SK-N-SH (cell line): ENCODE measurements at regions not wholly inside any gene's neighbourhood (a gene's known extent, or its start where the extent isn't known, plus 50 kb on each side); places are given as distances from the start of the nearest gene placed in this dataset.

Source experiments
- CTCF ChIA-PET: fragments of 300-600, 350-600 bp; formaldehyde crosslinking; extraction: SDS; loops from one replicate; lab custom pipeline; 2021; lab: Yijun Ruan, JAX
- POLR2A ChIA-PET: fragments of 350-600 bp; sonication (Branson Sonifier 250); formaldehyde crosslinking; extraction: SDS; loops from one replicate; lab custom pipeline; 2020; ENCODE audit warnings: antibody characterized with exemption, inconsistent platforms; lab: Yijun Ruan, JAX
- DNase-seq: peaks from one replicate; pipeline ENCODE4 v3.0.0; 2012
- H2AFZ ChIP-seq: fragments of 200-600 bp; sonication (generic); 2 replicates; pipeline ENCODE4 v1.8.1; 2016; ENCODE audit warnings: antibody characterized with exemption, mild to moderate bottlenecking, low read depth
- H3F3A ChIP-seq: fragments of 200-600 bp; sonication (generic); replicated peaks from 2 replicates; pipeline ENCODE3; 2016; ENCODE audit warnings: antibody characterized with exemption, mild to moderate bottlenecking; ENCODE audit not compliant: insufficient read depth
- H3K27ac ChIP-seq, 2 experiments: fragments of 200-500 bp in 1 of 2; fragments of 200-600 bp in 1 of 2; sonication (Bioruptor generic) in 1 of 2; sonication (generic), shearing (Covaris generic) in 1 of 2; 2 replicates each; pipeline versions ENCODE4 v1.5.1 to v1.6.1; 2014 to 2016; ENCODE audit warnings: low read depth in 2 of 2, inconsistent platforms in 1 of 2, low read length in 1 of 2, mild to moderate bottlenecking in 1 of 2, mixed read lengths in 1 of 2
- H3K27me3 ChIP-seq: fragments of 200-600 bp; sonication (generic), shearing (Covaris generic); 2 replicates; pipeline ENCODE4 v1.6.1; 2016; ENCODE audit warnings: mixed run types; ENCODE audit not compliant: insufficient read depth
- H3K36me3 ChIP-seq, 2 experiments: fragments of 200-500 bp in 1 of 2; fragments of 200-600 bp in 1 of 2; sonication (Bioruptor generic) in 1 of 2; sonication (generic) in 1 of 2; replicated peaks in 1 of 2; 2 replicates each; pipeline versions ENCODE3 to v1.5.1; 2014 to 2016; ENCODE audit warnings: low read length in 1 of 2, mild to moderate bottlenecking in 1 of 2; ENCODE audit not compliant: insufficient read depth in 2 of 2, control insufficient read depth in 1 of 2
- H3K4me1 ChIP-seq, 2 experiments: fragments of 200-500 bp in 1 of 2; fragments of 200-600 bp in 1 of 2; sonication (Bioruptor generic) in 1 of 2; sonication (generic), shearing (Covaris generic) in 1 of 2; 2 replicates each; pipeline versions ENCODE4 v1.5.1 to v1.6.1; 2014 to 2016; ENCODE audit warnings: low read depth in 1 of 2, low read length in 1 of 2, mixed run types in 1 of 2; ENCODE audit not compliant: insufficient read depth in 2 of 2, control insufficient read depth in 1 of 2
- H3K4me2 ChIP-seq: fragments of 200-600 bp; sonication (generic), shearing (Covaris generic); 2 replicates; pipeline ENCODE4 v1.6.1; 2017; ENCODE audit warnings: mixed run types
- H3K4me3 ChIP-seq, 2 experiments: fragments of 200-500 bp in 1 of 2; fragments of 200-600 bp in 1 of 2; sonication (Bioruptor generic) in 1 of 2; sonication (generic), shearing (Covaris generic) in 1 of 2; 2 replicates each; pipeline versions ENCODE4 v1.5.1 to v1.8.1; 2014 to 2016; ENCODE audit warnings: low read depth in 2 of 2, inconsistent platforms in 1 of 2, low read length in 1 of 2, mild to moderate bottlenecking in 1 of 2, mixed read lengths in 1 of 2, moderate library complexity in 1 of 2
- H3K79me2 ChIP-seq: fragments of 200-600 bp; sonication (generic); 2 replicates; pipeline ENCODE4 v1.8.1; 2017; ENCODE audit warnings: mild to moderate bottlenecking; ENCODE audit not compliant: insufficient read depth
- H3K9ac ChIP-seq: fragments of 200-600 bp; sonication (generic); 2 replicates; pipeline ENCODE4 v1.6.1; 2017; ENCODE audit warnings: mixed run types
- H3K9me2 ChIP-seq: fragments of 200-600 bp; sonication (generic); 2 replicates; pipeline ENCODE4 v1.6.1; 2017; ENCODE audit warnings: mixed run types
- H3K9me3 ChIP-seq: fragments of 200-600 bp; sonication (generic); 2 replicates; pipeline ENCODE4 v1.6.1; 2017; ENCODE audit warnings: mixed run types, mild to moderate bottlenecking, moderate library complexity
- H4K20me1 ChIP-seq: fragments of 200-600 bp; sonication (generic); 2 replicates; pipeline ENCODE4 v1.6.1; 2017; ENCODE audit warnings: mild to moderate bottlenecking, mixed run types; ENCODE audit not compliant: insufficient read depth
- FOSL2 ChIP-seq: IDR thresholded peaks from 2 replicates; pipeline ENCODE4 v1.4.0; 2012; ENCODE audit warnings: low read depth, mild to moderate bottlenecking, moderate library complexity, borderline replicate concordance
- MAX ChIP-seq: IDR thresholded peaks from 2 replicates; pipeline ENCODE4 v1.4.0; 2012; ENCODE audit warnings: low read depth
- NFIC ChIP-seq: IDR thresholded peaks from 2 replicates; pipeline ENCODE4 v1.4.0; 2012; ENCODE audit warnings: borderline replicate concordance
- NRF1 ChIP-seq: IDR thresholded peaks from 2 replicates; pipeline ENCODE4 v1.6.1; 2012; ENCODE audit warnings: low read depth, mild to moderate bottlenecking, low read length
- PBX3 ChIP-seq: IDR thresholded peaks from 2 replicates; pipeline ENCODE4; 2012
- RAD21 ChIP-seq: IDR thresholded peaks from 2 replicates; pipeline ENCODE4 v1.6.1; 2012; ENCODE audit warnings: mild to moderate bottlenecking, low read length
- RCOR1 ChIP-seq: fragments of 150-350 bp; IDR thresholded peaks from 2 replicates; pipeline ENCODE4 v1.6.1; 2017; ENCODE audit warnings: antibody characterized with exemption, low read length
- REST ChIP-seq: IDR thresholded peaks from 2 replicates; pipeline ENCODE4 v1.6.1; 2012; ENCODE audit warnings: mild to moderate bottlenecking, low read depth, low read length, moderate library complexity
- RXRA ChIP-seq: IDR thresholded peaks from 2 replicates; pipeline ENCODE4 v1.4.0; 2012; ENCODE audit warnings: low read depth, mild to moderate bottlenecking, borderline replicate concordance
- TCF12 ChIP-seq: IDR thresholded peaks from 2 replicates; pipeline ENCODE4 v1.4.0; 2012
- YY1 ChIP-seq: IDR thresholded peaks from 2 replicates; pipeline ENCODE4 v1.4.0; 2012; ENCODE audit warnings: low read depth, mild to moderate bottlenecking
- ZBTB33 ChIP-seq: IDR thresholded peaks from 2 replicates; pipeline ENCODE4 v1.4.0; 2012; ENCODE audit warnings: low read depth, borderline replicate concordance

GRCh38 chr6:66849843-66850242, 1142.8 kb upstream of the EYS start:
- H2AFZ ChIP-seq = no peak overlapping the region
- no peaks in the 10 kb centered on the region for H3K4me1 ChIP-seq
- H3K79me2 ChIP-seq = no peaks in the 10 kb centered on the region
- no peak overlapping the region for H3K4me2 ChIP-seq
- no peaks in the 10 kb centered on the region for H3F3A ChIP-seq
- no peaks in the 10 kb centered on the region for H3K9me3 ChIP-seq
- no peaks in the 10 kb centered on the region for H4K20me1 ChIP-seq
- H3K27me3 ChIP-seq = no peaks in the 10 kb centered on the region
- H3K9ac ChIP-seq = no peak overlapping the region
- no peaks in the 10 kb centered on the region for H3K36me3 ChIP-seq
- TF ChIP-seq TCF12 (no peak), NFIC (no peak), MAX (no peak), NRF1 (no peak), ZBTB33 (no peak), RAD21 (no peak), RCOR1 (no peak), RXRA (no peak), FOSL2 (no peak), PBX3 (no peak), YY1 (no peak), REST (no peak)
- TF ChIP-seq, all 33 proteins: peak for 0
- DNase-seq = no peak
- no peak overlapping the region for H3K4me3 ChIP-seq
- no peaks in the 10 kb centered on the region for H3K9me2 ChIP-seq
- POLR2A ChIA-PET = no interaction called here
- no peak overlapping the region for H3K27ac ChIP-seq
- CTCF ChIA-PET = no interaction called here
